KMS-11 (cell line): ENCODE measurements at regions not wholly inside any gene's neighbourhood (a gene's known extent, or its start where the extent isn't known, plus 50 kb on each side); places are given as distances from the start of the nearest gene placed in this dataset.

Experiments used
- H2AFZ ChIP-seq: fragments of 200-600 bp; sonication (generic); 2 replicates; pipeline ENCODE4 v1.6.1; 2016; ENCODE audit warnings: antibody characterized with exemption, mixed run types, low read depth
- H3K27ac ChIP-seq: fragments of 200-600 bp; sonication (generic); 2 replicates; pipeline ENCODE4 v1.6.1; 2016; ENCODE audit warnings: mild to moderate bottlenecking, mixed run types
- H3K27me3 ChIP-seq: fragments of 200-600 bp; sonication (generic); 2 replicates; pipeline ENCODE4 v1.6.1; 2017; ENCODE audit warnings: mild to moderate bottlenecking, low read depth, mixed run types, moderate library complexity; ENCODE audit not compliant: insufficient read depth
- H3K36me3 ChIP-seq: fragments of 200-600 bp; sonication (generic); 2 replicates; pipeline ENCODE4 v1.6.1; 2017; ENCODE audit warnings: mild to moderate bottlenecking, mixed run types; ENCODE audit not compliant: insufficient read depth
- H3K4me1 ChIP-seq: fragments of 200-600 bp; sonication (generic); 2 replicates; pipeline ENCODE4 v1.6.1; 2016; ENCODE audit warnings: mild to moderate bottlenecking, low read depth, mixed run types; ENCODE audit not compliant: poor library complexity, severe bottlenecking
- H3K4me2 ChIP-seq: fragments of 200-600 bp; sonication (generic); 2 replicates; pipeline ENCODE4 v1.7.0; 2016; ENCODE audit warnings: mild to moderate bottlenecking, mixed run types
- H3K4me3 ChIP-seq: fragments of 200-600 bp; sonication (generic); IDR thresholded peaks from 2 replicates; pipeline ENCODE4 v1.6.1; 2017; ENCODE audit warnings: low read depth, low read length, mixed read lengths; ENCODE audit not compliant: insufficient read depth
- H3K79me2 ChIP-seq: fragments of 200-600 bp; sonication (generic); 2 replicates; pipeline ENCODE4 v1.6.1; 2016; ENCODE audit warnings: low read depth, mixed run types; ENCODE audit not compliant: insufficient read depth
- H3K9ac ChIP-seq: fragments of 200-600 bp; sonication (generic); 2 replicates; pipeline ENCODE4 v1.6.1; 2016; ENCODE audit warnings: mild to moderate bottlenecking, mixed run types
- H4K20me1 ChIP-seq: fragments of 200-600 bp; sonication (generic); 2 replicates; pipeline ENCODE4 v1.6.1; 2016; ENCODE audit warnings: mild to moderate bottlenecking, mixed run types; ENCODE audit not compliant: insufficient read depth
- TF ChIP-seq, protein P1 (sequence below): fragments of 200-600 bp; sonication (generic); conservative IDR thresholded peaks from 2 replicates; pipeline ENCODE4 v1.6.1; 2017; ENCODE audit warnings: low read depth, mild to moderate bottlenecking, antibody characterized with exemption, low read length, moderate library complexity, mixed read lengths

DNA sequence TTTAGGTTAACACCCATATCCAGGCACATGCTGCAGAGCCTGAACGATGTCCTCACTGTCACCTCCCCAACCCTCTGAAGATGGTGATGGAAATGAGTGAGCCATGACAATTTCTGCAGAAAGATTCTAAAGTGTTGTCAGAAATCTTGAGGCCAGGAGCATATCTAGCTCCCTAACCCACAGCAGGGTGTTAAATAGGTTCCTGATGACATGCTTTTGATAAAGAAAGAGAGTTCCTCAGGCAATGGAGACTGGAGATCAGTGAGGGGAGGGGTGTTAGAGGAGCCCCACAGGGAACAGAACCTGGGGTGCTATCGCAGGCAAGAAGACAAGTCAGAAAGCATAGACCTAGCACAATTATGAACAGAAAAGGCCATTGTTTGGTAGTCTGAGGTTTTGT lies 95.7 kb downstream of the ENC1 start:
- TF ChIP-seq, protein P1, sequence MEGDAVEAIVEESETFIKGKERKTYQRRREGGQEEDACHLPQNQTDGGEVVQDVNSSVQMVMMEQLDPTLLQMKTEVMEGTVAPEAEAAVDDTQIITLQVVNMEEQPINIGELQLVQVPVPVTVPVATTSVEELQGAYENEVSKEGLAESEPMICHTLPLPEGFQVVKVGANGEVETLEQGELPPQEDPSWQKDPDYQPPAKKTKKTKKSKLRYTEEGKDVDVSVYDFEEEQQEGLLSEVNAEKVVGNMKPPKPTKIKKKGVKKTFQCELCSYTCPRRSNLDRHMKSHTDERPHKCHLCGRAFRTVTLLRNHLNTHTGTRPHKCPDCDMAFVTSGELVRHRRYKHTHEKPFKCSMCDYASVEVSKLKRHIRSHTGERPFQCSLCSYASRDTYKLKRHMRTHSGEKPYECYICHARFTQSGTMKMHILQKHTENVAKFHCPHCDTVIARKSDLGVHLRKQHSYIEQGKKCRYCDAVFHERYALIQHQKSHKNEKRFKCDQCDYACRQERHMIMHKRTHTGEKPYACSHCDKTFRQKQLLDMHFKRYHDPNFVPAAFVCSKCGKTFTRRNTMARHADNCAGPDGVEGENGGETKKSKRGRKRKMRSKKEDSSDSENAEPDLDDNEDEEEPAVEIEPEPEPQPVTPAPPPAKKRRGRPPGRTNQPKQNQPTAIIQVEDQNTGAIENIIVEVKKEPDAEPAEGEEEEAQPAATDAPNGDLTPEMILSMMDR: no peak
- no peaks in the 10 kb centered on the region for H3K27me3 ChIP-seq

GRCh38 chr5:74543162-74543995 lies 97.1 kb downstream of the ENC1 start:
- H3K27me3 ChIP-seq: no peaks in the 10 kb centered on the region
- H2AFZ ChIP-seq: no peak overlapping the region
- H3K4me1 ChIP-seq: no peaks in the 10 kb centered on the region
- no peak overlapping the region for H3K4me3 ChIP-seq
- no peak overlapping the region for H3K9ac ChIP-seq
- H4K20me1 ChIP-seq: no peaks in the 10 kb centered on the region
- H3K27ac ChIP-seq: no peak overlapping the region
- H3K36me3 ChIP-seq: no peaks in the 10 kb centered on the region
- H3K79me2 ChIP-seq: no peaks in the 10 kb centered on the region
- TF ChIP-seq, protein P1: no peak
- no peak overlapping the region for H3K4me2 ChIP-seq

More for the DNA sequence above, 95.7 kb downstream of the ENC1 start:
- no peak overlapping the region for H3K4me3 ChIP-seq
- H3K9ac ChIP-seq: no peak overlapping the region
- H3K4me2 ChIP-seq: no peak overlapping the region
- no peaks in the 10 kb centered on the region for H3K4me1 ChIP-seq
- no peak overlapping the region for H3K27ac ChIP-seq
- no peaks in the 10 kb centered on the region for H4K20me1 ChIP-seq
- H3K36me3 ChIP-seq: no peaks in the 10 kb centered on the region
- no peaks in the 10 kb centered on the region for H3K79me2 ChIP-seq
- H2AFZ ChIP-seq: no peak overlapping the region

- Histone ChIP-seq H3K4me1 (no peaks in the 10 kb centered on the region), H3K79me2 (no peaks in the 10 kb centered on the region), H3K27me3 (no peaks in the 10 kb centered on the region), H3K9ac (no peak overlapping the region), H3K4me2 (no peak overlapping the region), H3K36me3 (no peaks in the 10 kb centered on the region), H3K27ac (no peak overlapping the region), H2AFZ (no peak overlapping the region), H3K4me3 (no peak overlapping the region), H4K20me1 (no peaks in the 10 kb centered on the region)
- TF ChIP-seq, protein P1: no peak
These were observed 98.0 kb downstream of the ENC1 start for GRCh38 chr5:74542482-74542881.

DNA sequence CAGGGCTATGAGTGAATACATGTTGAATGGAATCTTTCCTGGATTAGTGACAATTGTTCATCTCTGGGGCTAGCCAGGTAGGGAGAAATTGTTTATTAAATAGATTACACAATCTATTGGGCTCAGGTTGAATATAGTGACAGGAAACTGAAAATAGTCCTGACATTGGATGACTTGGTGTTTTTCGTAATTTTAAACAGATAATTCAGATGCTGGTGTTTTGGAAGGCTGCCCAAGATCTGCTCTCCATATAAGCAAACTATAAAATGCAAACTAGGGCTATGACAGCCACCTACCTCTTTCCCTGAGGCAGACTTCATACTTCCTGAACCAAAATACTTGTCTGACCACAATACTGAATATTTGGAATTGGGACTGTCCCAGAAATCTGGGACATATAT lies 99.1 kb downstream of the ENC1 start:
- Histone ChIP-seq H3K4me1 (no peaks in the 10 kb centered on the region), H3K27ac (no peak overlapping the region), H3K27me3 (no peaks in the 10 kb centered on the region), H3K36me3 (no peaks in the 10 kb centered on the region), H3K4me2 (no peak overlapping the region), H3K79me2 (no peaks in the 10 kb centered on the region), H3K4me3 (no peak overlapping the region), H3K9ac (no peak overlapping the region), H4K20me1 (no peaks in the 10 kb centered on the region), H2AFZ (no peak overlapping the region)
- TF ChIP-seq, protein P1: no peak
